ENCODE measurements at regions not wholly inside any gene's neighbourhood (a gene's known extent, or its start where the extent isn't known, plus 50 kb on each side); places are given as distances from the start of the nearest gene placed in this dataset.

DNA sequence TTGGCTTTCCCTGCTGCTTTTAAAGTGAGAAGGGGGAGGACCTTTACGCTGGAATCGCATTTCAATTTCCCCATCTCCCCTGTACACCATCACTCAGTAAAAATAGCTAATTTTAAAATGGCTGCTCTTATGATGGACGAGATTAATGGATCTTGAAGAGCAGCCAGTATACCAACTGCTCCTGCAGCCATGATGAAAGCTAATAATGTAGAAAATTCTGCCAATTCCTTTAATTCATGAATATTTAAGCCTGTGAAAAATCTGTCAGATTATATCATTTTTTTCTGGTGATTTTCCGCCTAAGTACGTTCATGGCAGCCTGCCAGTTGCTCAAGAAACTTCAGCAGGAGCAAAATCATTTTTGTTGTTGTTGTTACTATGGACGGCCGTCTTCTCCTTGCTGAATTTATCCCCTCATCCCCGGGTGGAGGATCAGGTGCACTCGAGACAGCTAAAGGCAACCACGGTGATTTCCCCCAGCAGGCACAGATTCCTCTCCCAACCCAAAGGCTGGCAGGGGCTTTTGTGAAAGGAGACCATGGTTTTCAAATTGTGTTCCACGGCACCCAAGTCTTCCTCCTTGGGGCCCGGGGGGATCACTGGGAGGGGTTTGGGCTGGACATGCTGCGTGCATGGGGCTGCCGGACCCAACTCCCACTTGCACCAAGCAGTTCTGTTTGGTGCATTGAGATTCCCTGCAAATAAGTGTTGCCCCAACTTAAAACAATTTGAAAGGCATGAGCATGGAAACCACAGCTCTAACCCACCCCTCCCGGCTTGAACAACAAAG, 289.6 kb downstream of the UACA start:
- peak; percentile 58 for DNase-seq

DNA sequence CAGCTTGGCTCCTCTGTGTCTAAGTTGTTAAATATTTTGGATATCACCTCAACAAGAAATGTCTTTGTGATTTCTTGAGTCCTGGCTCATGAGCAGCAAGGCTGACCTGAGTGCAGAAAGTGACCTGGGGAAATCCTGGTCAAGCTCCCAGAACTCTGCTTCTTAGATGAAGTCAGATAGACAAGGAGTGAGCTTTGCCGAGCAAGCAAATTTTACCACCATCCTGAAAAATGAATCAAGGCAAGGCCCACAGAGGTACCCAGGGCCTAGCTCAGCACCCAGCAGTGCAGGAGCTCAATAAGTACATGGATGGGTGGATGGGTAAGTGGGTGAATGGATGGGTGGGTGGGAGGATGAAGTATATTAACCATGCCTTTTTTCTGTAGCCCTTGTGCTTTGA, 291.8 kb downstream of the UACA start:
- DNase-seq = no peak

DNA sequence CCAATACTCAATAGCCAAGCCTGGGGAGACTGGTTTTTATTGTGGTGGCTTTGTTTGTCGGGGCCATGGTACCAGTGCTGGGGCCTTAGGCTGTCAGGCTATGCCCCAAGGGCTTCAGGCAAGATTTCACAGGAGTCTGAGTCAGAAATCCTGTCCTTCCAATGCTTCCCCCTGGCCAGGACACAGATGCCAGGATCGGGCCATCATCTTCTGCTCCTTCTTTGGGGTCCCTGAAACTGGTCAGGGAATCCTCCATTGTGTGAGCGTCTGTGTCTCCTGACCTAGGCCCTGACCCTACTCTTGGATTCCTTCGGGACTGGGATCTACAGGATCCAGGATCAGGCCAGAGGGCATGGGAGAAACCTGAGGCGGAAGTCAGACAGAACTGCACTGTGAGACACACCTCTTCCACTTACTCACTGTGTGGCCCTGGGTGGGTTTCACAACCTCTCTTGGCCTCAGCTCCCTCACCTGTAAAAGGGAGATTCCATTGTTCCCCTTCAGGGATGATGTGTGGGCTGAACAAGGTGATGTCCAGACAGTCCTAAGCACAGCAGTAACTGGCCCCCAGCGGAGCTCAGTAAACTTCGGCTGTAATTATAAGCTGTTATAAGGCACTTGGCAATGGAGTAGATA, 292.7 kb downstream of the UACA start:
- no peak for DNase-seq

DNA sequence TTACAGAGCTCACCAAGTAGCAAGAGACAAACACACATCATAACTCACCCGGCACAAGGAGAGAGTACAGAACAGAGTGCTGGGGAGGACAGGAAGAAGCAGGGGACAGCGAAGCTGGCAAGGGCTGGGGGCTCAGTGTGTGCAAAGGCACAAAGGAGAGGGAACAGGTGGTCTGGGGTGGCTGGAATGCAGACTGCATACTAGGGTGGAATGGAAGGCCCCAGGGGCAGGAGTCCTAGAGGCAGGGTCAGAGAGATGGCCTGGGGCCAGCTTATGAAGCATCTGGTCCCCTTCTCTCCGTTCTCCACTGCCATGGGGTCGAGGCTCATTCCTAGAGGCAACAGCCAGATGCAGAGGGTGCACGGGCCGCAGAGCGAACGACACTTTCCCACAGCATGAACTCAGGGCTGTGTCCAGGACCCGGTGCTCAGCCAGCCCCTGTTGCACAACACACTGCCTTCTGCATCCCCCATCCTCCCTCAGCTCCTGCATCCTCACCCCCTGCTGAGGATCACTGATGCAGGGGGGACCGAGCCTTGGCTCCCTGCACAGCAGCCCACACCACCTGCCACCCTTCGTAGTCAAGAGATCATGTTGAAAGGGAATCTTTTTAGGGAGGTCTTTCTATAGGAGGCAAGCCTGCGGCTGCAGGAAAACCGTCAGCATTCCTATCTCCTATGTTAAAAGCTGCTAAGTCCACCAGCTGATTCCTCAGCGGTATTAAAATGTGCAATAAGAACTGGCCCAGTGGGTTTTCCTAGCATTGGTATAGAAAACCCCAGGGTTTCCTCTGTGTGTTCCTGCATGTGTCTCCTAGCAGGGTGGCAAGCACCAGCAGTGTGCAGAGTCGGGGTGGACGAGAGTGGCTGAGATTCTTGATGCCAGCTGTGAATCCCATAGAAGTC, 293.5 kb downstream of the UACA start:
- no peak for DNase-seq

DNA sequence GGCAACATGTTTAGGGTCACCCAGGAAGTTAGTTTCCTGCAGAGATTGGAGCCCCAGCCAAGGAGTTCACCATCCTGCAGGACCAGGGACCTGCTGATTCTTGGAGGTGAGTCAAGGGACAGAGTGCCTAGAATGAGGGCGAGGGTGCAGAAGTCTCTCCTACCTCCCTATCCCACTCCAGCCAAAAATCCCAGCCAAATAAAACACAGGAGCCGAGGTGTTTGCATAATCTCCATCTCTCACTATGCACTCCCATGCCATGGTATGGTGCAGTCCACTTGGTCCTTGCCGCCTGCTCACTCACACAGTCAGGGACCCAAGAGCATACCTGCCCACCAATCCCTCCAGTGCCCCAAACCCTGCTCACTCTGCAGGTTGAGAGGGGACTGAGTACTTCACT, 294.2 kb downstream of the UACA start:
- no peak for DNase-seq

DNA sequence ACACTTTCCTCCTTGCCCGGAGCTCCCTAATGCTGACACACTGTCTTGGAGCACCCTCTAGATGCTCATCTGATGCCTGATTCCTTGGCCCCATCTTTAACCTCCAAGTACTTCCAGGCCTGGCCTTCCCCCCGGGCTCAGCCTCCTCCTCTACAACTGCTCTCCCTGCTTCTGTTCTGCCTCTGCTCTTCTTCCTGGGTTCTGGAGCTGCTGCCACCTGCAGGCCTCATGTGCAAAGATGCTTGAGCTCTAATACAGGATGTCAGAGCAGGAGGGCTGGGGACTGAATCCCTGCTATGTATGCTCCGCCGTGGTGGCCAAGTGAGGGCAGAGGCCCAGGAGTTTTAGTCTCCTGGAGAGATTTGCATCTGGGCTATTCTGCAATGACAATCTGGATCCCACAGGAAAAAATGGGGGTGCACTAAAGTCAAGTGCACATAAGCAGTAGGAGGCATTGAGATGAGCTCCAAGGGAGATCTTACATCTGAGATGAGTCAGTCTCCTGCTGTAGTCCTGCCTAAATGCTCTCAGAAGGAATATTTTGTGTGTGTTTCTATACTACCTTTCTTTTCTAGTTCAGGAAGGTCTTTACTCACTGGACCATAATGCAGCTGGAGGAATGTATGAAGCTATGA, 296.3 kb downstream of the UACA start:
- DNase-seq = peak; percentile 14

DNA sequence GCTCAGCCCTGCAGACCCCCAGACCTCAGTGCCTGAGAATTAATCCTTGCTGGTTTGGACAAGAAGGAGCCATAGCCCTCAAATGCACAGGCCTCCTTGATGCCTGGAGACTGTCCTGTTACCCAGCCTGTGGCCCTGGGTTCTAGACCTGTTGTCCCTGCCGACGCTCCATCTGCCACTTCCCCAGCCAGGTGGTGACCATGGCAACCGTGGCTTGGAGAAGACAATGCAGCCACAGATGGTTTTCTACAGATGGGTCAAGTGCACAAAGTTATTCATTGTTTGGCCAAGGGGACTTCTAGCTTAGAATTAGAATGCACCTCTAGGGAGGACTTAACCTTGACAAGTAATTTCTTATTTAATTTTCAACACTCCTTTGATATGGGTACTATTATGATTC, 297.1 kb downstream of the UACA start:
- DNase-seq = no peak

DNA sequence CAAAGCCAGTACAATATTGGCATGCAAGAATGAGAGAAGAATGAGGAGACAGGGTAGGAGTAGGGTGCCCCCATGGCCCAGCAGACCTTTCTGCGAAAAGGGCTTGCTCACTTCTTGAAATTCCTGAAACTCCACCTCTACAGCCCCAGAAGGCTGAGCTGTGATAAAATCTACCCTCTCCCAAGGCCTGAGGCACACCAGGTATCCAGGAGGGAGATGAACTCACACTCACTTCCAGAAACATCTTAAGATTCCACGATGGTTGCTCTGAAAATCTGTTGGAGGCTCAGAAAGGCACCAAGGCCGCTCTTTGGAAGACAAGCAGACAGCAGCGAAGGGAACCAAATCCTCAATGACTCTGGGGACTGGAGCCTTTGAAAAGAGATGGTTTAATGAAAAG, 297.5 kb downstream of the UACA start:
- DNase-seq = no peak

DNA sequence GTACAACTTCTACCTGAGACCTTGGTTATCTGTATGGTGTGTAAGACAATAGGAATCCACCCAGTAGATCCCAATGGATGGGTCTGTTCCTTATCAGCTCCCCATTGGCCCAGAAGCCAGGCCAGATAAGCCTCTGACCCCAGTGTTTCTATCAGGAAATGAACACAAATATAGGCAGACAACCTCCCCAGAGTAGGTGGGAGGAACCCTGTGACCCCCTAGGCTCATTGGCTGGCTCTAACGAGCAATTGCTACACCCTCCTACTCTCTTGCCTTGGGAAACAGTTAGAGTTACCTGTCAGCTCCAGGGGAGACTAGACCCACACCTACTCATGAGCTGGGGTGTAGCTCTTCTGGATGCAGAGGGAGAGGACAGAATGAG, 299.9 kb downstream of the UACA start:
- DNase-seq = no peak

DNA sequence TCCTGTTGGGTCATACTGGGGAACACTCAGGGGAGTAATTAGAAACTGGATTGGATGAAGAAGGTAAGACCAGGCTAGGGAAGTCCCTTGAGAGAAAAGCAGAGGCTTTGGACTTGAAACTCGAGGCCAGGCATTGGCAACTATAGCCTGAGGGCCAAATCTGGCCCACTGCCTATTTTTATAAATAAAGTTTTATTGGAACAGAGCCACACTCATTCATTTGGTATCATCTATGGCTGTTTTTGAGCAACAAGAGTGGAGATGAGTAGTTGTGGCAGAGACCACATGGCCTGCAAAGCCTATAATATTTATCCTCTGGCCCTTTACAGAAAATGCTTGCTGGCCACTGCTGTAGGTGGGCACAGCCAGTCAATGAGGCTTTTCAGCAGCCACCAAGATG, 301.4 kb downstream of the UACA start:
- no peak for DNase-seq

DNA sequence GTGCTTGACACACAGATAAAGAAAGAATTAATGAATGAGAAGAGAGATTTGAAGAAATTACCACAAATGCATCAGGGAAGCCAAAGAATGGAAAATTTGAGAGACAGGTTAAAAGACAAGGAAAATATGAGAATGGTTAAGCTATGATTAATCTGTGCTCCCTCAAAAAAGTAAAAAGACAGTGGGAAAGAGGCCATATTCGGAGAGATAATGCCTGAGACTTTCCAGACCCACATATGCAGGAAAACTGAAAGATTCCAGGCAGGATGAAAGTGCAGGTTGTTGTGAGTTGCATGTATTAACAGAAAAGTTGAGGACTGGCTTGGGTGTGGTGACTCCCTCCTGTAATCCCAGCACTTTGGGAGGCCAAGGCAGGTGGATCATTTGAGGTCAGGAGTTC, 302.3 kb downstream of the UACA start:
- no peak for DNase-seq

DNA sequence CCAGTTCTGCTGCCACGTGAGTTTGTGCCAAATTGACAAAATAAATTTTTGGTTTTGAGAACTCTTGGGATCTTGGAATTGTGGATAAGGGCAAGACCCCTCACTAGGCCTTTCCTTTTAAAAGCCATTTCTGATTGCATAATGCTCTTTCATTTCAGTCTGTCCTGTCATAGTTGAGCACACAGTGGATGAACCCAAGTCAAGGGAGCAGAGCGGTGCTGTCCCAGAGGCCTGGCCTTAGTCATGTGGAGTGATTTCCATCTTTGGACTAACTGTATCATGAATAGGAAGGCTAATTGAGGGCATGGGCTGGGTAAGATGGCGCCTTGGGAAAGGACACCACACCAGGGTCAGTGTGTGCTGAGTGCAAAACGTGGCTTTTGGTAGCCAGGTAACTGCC, 304.0 kb downstream of the UACA start:
- DNase-seq = no peak

DNA sequence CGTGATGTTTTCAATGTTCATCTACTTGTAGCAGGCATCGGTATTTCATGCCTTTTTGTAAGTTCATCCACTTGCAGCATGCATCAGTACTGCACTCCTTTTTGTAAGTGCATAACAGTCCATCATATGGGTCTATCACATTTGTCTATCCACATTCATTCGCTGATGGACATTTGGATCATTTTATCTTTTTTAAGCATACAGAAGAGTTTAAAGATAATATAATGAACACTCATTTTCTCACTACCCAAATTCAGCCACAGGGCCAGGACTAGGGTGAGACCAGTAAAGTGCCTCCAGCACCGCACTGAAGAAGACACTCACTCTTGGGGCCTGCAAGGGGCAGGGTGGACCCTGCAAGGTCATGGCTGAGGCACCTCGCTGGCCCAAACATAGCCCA, 309.6 kb downstream of the UACA start:
- DNase-seq = no peak

DNA sequence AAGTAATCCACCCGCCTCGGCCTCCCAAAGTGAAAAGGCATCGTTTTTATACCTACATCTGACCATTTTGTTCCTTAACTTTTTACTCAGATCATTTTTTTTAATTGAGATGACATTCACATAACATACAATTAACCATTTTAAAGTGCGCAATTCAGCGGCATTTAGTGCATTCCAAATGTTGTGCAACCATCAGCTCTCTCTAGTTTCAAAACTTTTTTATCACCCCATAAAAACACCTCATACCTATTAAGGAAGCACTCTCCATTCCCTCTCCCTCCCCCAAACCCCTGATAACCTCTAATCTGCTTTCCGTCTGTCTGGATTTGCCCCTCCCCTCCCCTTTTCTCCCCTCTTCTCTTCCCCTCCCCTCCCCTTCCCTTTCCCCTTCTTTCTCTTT, 310.1 kb downstream of the UACA start:
- no peak for DNase-seq

DNA sequence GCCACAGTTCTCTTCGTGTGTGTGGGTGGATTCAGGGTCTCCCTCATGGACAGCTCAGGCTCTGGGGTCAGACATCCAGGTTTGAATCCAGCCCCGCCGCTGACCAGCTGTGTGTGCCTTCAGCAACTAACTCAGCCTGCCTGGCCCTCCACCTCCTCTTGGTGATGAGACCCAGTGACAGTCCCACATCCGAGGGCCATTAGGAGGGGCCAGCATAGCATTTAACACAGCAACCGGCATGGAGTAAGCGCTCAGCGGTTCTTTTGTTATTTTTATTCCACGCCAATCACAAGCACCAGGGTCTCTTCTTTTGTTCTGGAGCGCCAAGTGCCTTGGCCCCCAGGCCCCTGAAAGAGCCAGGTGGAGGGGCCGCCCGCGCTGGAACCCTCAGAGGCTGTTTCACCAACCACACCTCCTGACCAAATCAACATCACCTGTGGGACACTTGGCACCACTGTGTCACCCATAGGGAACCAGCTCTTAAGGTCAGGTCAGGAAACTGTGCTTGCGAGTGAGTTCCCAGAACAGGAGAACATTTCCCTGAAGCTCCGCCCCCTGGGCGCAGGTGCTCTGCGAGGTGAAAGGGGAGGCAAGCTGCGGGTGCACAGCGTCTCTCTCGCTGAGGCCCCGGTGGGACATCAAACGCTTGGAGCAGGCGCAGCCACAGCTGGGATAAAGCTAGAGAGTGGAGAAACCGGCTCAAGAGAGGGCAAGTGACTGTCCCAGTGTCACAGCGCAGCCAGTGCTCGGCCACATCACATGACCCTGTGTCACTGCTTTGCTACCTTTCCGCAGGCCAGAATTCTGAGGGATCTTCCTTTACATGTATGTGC, 311.3 kb downstream of the UACA start:
- DNase-seq = no peak

DNA sequence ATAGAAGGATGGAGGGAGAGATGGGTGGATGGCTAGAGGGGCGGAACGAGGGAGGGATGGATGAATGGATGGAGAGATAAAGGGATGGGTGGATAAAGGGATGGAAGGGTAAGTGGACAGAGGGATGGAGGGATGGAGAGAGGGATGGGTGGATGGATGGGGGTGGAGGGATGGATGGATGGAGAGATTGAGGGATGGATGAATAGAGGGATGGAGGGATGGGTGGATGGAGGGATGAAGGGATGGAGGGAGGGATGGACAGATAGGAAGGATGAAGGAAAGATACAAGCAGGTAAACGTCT, 313.3 kb downstream of the UACA start:
- no peak for DNase-seq

DNA sequence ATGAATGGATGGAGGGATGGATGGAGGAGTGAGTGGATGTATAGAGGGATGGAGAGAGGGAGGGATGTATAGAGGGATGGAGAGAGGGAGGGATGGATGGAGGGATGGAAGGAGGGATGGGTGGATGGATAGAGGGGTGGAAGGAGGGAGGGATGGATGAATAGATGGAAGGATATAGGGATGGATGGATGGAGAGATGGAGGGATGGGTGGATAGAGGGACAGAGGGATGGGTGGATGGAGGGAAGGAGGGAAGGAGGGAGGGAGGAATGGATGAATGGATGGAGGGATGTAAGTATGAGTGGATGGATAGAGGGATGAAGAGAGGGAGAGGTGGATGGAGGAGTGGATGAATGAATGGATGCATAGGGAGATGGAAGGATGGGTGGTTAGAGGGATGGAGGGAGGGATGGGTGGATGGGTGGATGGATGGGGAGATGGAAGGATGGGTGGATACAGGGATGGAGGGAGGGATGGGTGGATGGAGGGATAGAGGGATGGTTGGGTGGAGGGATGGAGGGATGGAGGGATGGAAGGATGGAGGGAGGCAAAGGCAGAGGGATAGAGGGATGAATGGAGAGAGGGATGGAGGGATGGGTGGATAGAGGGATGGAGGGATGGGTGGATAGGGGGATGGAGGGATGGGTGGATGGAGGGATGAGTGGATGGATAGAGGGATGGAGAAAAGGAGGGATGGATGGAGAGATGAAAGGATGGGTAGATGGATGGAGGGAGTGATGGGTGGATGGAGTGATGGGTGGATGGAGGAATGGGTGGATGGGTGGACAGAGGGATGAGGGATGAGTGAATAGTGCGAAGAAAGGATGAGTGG, 313.8 kb downstream of the UACA start:
- DNase-seq = no peak

DNA sequence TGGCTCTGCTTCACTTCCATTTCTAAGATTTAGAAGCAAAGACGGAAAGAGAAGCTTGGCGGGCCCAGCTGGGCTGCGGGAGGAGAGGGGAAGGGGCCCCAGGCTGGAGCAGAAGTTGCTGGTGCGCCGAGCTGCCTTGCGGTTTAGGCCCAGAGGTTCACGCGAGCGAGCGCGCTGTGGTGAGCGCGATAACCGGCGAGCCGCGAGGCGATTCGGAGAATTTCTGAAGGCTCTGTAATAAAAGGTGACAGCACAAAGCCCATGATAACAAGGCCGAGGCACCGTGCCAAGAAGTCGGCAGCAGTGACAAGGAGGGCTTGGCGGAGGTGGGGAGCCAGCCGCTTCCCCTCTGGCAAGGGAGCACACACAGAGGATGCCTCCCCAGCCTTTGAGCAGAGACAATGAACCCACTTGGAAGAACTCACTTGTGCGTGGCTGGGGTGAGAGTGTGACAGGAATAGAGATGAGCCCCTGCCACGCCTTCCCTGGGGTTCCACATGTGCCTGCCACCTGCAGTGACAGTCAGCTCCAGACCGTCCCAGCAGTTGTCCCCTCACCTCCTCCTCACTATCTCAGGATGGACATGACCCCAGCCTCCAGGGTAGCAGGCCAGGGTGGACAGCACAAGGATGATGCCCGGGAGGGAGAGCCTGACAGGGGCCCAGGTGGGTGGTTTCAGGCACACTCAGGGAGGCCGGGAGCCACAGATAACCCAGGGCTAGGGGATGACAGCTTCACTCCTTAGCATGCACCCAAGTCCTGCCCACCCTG, 315.2 kb downstream of the UACA start:
- DNase-seq = no peak

DNA sequence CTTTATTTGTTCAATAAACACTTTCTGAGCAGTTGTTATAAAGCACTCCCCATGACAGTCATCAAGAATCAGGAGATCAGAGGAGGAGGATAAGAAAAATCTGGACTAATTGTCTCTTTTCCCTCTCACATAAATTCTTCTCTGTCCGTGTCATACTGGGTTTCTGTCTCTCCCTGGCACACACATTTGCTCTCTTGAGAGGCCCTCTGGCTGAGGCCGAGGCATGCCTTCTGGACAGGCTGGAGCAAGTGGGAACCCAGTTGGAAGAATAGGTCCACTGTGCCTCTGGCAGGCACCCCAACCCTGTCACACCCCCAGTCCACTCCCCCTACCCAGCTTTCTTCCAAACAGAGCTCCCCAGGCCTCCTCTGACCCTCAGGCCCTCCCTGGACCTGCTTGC, 315.8 kb downstream of the UACA start:
- no peak for DNase-seq

DNA sequence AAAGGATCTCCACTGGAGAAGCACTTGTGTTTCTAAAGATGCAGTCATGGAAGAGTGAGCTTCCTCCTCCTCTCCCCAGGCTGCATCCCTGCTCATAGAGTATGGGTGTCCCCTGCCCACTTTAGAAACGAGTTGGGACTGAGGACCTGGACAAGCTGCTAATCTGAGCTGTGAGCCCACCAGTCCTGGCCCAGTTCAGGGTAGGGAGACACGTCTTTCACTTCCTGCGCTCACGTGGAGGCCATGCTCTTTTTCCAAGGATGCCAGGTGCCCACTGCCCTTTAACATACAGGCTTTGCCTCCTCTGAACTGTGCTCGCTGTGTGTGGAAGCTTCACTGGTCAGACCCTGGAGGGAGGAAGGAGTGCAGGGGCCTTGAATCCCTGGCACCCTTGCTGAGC, 316.3 kb downstream of the UACA start:
- no peak for DNase-seq

Data from skin of body (tissue), 1 donor.